ENCODE measurements at regions not wholly inside any gene's neighbourhood (a gene's known extent, or its start where the extent isn't known, plus 50 kb on each side); places are given as distances from the start of the nearest gene placed in this dataset.

DNA sequence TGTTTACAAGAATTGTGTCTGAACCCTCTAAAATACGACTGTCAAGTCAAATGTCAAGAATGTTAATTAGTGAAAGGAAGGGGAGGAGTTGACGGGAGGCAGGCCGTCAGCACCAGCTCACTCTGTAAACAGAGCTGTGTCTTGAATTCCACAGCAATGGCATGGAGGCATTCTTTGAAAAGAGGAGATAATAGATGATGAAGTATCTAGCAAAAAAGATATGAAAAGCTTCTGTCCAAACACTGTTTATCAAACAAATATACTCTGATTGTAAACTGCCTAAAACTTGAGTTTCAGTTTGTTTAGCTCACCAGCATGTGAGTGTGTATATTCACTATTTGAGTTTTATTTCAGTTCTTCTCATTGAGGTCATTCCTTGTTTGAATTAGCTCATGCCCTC lies 94.7 kb upstream of the CDC42EP3 start:
- POLR2A ChIA-PET (ENCODE audit: low non-redundant PET), result no interaction called here
- TF ChIP-seq, protein P1, sequence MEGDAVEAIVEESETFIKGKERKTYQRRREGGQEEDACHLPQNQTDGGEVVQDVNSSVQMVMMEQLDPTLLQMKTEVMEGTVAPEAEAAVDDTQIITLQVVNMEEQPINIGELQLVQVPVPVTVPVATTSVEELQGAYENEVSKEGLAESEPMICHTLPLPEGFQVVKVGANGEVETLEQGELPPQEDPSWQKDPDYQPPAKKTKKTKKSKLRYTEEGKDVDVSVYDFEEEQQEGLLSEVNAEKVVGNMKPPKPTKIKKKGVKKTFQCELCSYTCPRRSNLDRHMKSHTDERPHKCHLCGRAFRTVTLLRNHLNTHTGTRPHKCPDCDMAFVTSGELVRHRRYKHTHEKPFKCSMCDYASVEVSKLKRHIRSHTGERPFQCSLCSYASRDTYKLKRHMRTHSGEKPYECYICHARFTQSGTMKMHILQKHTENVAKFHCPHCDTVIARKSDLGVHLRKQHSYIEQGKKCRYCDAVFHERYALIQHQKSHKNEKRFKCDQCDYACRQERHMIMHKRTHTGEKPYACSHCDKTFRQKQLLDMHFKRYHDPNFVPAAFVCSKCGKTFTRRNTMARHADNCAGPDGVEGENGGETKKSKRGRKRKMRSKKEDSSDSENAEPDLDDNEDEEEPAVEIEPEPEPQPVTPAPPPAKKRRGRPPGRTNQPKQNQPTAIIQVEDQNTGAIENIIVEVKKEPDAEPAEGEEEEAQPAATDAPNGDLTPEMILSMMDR (conservative IDR thresholded peaks at IDR 0.05; ENCODE audit: low read depth), result no peak
- DNase-seq (ENCODE audit: low spot score), result no peak
- CTCF ChIA-PET, result no interaction called here
- H3K27ac ChIP-seq, result no peak overlapping the region

DNA sequence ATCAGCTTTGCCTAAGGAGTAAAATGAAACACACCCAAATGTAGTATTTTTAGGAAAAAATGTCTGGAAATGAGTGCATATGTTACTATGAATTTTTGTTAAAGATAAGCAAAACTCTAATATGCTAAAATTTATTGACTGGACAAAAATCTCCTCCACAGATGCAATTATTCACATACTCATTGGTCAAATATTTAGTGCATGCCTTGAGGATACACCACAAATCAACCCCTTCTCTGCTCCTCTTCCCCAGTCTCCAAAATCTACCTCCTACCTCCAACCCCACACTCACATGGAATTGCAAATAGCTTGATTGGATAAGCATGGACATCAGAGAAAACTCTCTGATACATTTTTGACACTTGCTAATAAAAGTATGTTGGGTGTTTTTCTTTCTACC lies 95.6 kb upstream of the CDC42EP3 start:
- POLR2A ChIA-PET (ENCODE audit: low non-redundant PET), result no interaction called here
- H3K27ac ChIP-seq, result peak overlapping the region; percentile 91
- CTCF ChIA-PET, result no interaction called here
- DNase-seq (ENCODE audit: low spot score), result no peak
- TF ChIP-seq, protein P1 (conservative IDR thresholded peaks at IDR 0.05; ENCODE audit: low read depth), result no peak

DNA sequence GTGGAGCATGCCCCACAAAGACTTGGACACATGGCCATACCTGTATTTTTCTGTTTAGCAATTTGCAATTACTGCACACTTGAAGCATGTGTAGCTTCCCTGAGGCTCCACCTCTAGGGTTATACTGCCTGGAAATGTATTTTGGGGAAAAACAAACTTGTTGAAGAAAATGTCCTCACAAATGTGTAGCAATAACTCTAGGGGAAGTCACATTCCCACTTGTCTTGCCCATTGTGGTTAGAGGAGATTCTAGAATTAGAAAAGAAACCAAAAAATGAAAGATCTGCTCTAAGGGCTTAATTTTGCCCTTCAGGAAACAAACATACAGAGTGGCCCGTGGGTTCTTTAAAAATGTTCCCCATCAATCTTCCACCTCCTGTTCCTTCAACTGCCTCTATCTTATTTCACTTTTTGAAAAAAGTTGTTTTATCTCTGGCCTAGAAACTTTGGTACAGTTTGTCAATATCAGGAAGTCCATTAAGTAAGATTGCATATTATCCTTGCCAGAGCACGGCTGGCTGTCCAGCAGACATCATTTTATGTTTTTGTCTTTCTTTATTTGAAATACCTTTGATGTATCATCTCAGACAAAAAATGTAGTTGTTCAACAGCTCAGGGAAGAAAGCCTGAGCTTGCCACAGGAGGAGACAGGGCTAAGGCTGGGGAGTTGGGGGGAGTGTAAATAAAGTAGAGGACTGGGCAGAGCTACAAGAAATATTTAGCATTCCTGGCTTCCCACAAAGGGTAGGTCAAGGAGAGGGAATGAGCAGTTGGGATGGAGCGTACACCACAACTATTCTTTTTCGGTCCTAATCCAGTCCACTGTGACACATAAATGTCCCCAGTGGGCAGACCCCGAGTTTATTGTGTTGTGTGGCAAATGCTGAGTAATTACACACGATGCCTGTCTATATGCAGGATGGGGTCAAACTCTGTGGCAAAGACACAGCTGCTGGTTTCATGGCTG lies 96.8 kb upstream of the CDC42EP3 start:
- POLR2A ChIA-PET (ENCODE audit: low non-redundant PET), result no interaction called here
- peak overlapping the region; percentile 91 for H3K27ac ChIP-seq
- TF ChIP-seq, protein P1 (conservative IDR thresholded peaks at IDR 0.05; ENCODE audit: low read depth), result no peak
- CTCF ChIA-PET, result interaction anchor here (0.6 kb wide), 1 partner anchor 97 kb away, joined by 4 read pairs; no protein-coding TSS in a partner anchor
- peak; percentile 74 for DNase-seq (ENCODE audit: low spot score)

DNA sequence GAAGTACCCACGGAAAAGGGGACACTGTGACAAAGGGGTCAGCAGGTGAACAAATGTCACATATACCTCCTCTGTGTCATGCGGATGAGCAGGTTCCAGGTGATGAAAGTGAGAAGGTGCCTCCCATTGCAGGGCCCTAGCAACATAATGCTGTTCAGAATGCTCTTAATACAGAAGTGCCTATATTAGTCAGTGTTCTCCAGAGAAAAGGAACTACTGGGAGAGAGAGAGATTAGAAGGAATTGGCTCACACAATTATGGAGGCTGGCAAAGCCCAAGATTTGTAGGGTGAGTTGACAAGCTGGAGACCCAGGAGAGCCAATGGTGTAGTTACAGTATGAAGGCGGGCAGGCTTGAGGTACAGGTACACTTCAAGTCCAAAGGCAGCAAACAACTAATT lies 98.1 kb upstream of the CDC42EP3 start:
- POLR2A ChIA-PET (ENCODE audit: low non-redundant PET), result no interaction called here
- TF ChIP-seq, protein P1 (conservative IDR thresholded peaks at IDR 0.05; ENCODE audit: low read depth), result no peak
- CTCF ChIA-PET, result no interaction called here
- H3K27ac ChIP-seq, result no peak overlapping the region
- DNase-seq (ENCODE audit: low spot score), result no peak

DNA sequence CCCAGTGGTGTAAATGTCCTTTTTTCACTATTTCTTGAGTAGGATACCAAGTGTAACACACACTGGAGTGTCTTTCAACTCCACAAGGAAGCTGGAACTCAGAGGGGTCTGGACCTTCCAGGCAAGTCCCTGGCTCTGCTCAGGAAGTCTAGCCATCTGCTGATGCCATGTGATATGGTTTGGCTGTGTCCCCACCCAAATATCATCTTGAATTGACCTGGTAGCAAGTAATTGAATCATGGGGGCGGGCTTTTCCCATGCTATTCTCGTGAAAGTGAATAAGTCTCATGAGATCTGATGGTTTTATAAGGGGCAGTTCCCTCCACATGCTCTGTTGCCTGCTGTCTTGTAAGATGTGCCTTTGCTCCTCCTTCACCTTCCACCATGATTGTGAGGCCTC lies 99.4 kb upstream of the CDC42EP3 start:
- ChIA-PET CTCF (no interaction called here), POLR2A (ENCODE audit: low non-redundant PET) (no interaction called here)
- no peak overlapping the region for H3K27ac ChIP-seq
- DNase-seq (ENCODE audit: low spot score), result no peak
- TF ChIP-seq, protein P1 (conservative IDR thresholded peaks at IDR 0.05; ENCODE audit: low read depth), result no peak

DNA sequence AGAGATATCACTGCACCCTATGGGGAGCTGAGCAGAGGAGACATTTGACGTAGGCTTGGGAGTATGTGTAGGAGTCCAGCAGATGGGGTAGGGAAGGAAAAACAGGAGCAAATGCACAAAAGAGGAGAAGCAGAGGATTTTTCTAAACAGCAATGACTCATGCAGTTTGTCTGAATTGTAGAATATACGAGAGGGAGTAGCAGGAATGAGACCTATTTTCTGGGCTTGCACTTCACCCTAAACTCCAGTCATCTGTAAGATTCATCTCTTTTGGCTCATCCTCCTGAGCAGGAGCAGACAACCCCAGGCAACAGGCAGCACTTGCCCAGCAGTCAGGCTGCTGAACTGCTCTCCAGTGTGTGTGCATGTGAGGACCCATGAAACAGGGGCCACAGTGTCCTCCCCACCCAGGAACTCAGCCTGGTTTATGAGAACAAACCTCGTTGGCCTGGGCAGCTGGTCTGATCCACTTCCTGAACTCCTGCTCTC lies 100.2 kb upstream of the CDC42EP3 start:
- ChIA-PET POLR2A (ENCODE audit: low non-redundant PET) (no interaction called here), CTCF (no interaction called here)
- TF ChIP-seq, protein P1 (conservative IDR thresholded peaks at IDR 0.05; ENCODE audit: low read depth), result no peak
- DNase-seq (ENCODE audit: low spot score), result no peak
- peak overlapping the region; percentile 63 for H3K27ac ChIP-seq
